GM23248 (cell line): ENCODE measurements at regions not wholly inside any gene's neighbourhood (a gene's known extent, or its start where the extent isn't known, plus 50 kb on each side); places are given as distances from the start of the nearest gene placed in this dataset.

Source experiments
- DNase-seq: peaks from one replicate; pipeline ENCODE4 v3.0.0-alpha.2; 2015
- H2AFZ ChIP-seq: fragments of 200-600 bp; sonication (generic); 2 replicates; pipeline ENCODE4 v1.6.1; 2016; ENCODE audit warnings: antibody characterized with exemption
- H3F3A ChIP-seq: fragments of 200-600 bp; sonication (generic); 2 replicates; pipeline ENCODE4 v1.6.1; 2016; ENCODE audit warnings: mild to moderate bottlenecking, antibody characterized with exemption, mixed run types; ENCODE audit not compliant: insufficient read depth
- H3K27ac ChIP-seq: fragments of 200-600 bp; sonication (generic); 2 replicates; pipeline ENCODE4 v1.5.1; 2016; ENCODE audit warnings: mild to moderate bottlenecking
- H3K27me3 ChIP-seq: fragments of 200-600 bp; sonication (generic); replicated peaks from 2 replicates; pipeline ENCODE4 v1.6.1; 2016; ENCODE audit warnings: mild to moderate bottlenecking; ENCODE audit not compliant: insufficient read depth
- H3K36me3 ChIP-seq: fragments of 200-600 bp; sonication (generic); 2 replicates; pipeline ENCODE4 v1.6.1; 2016; ENCODE audit warnings: low read depth, mild to moderate bottlenecking
- H3K4me1 ChIP-seq: fragments of 200-600 bp; sonication (generic); 2 replicates; pipeline ENCODE4 v1.6.1; 2016; ENCODE audit warnings: mild to moderate bottlenecking; ENCODE audit not compliant: insufficient read depth
- H3K4me2 ChIP-seq: fragments of 200-600 bp; sonication (generic); one replicate; pipeline ENCODE4 v1.6.1; 2016; ENCODE audit warnings: mild to moderate bottlenecking; ENCODE audit not compliant: unreplicated experiment
- H3K4me3 ChIP-seq: fragments of 200-600 bp; sonication (generic); 2 replicates; pipeline ENCODE4 v1.5.1; 2016; ENCODE audit warnings: mild to moderate bottlenecking
- H3K79me2 ChIP-seq: fragments of 200-600 bp; sonication (generic); 2 replicates; pipeline ENCODE4 v1.6.1; 2016; ENCODE audit warnings: mild to moderate bottlenecking; ENCODE audit not compliant: insufficient read depth
- H3K9ac ChIP-seq: fragments of 200-600 bp; sonication (generic); 2 replicates; pipeline ENCODE4 v1.6.1; 2016; ENCODE audit warnings: mild to moderate bottlenecking
- H3K9me2 ChIP-seq: fragments of 200-600 bp; sonication (generic); 2 replicates; pipeline ENCODE4 v1.6.1; 2016; ENCODE audit warnings: mixed run types, mild to moderate bottlenecking, moderate library complexity; ENCODE audit not compliant: insufficient read depth
- H3K9me3 ChIP-seq: fragments of 200-600 bp; sonication (generic); one replicate; pipeline ENCODE4 v1.6.1; 2017; ENCODE audit warnings: low read depth
- H4K20me1 ChIP-seq: fragments of 200-600 bp; sonication (generic); 2 replicates; pipeline ENCODE4 v1.6.0; 2016; ENCODE audit not compliant: insufficient read depth
- EZH2 ChIP-seq: fragments of 200-600 bp; sonication (generic); IDR thresholded peaks from 2 replicates; pipeline ENCODE4 v1.6.1; 2018; ENCODE audit warnings: antibody characterized with exemption, mild to moderate bottlenecking; ENCODE audit not compliant: insufficient read depth, poor library complexity, severe bottlenecking
- EZH2phosphoT487 ChIP-seq: fragments of 200-600 bp; sonication (generic); IDR thresholded peaks from 2 replicates; pipeline ENCODE4 v1.6.1; 2018; ENCODE audit warnings: antibody characterized with exemption, moderate library complexity, mild to moderate bottlenecking, low read depth; ENCODE audit not compliant: insufficient read depth
- WGBS, 2 experiments: methylation state at CpG; one replicate each; pipeline ENCODE4 v1.1.6; 2015 to 2017; ENCODE audit warnings: low lambda C conversion rate in 2 of 2, low coverage in 1 of 2; ENCODE audit errors: missing lambda C conversion rate in 2 of 2; 5-methylcytosine and 5-hydroxymethylcytosine counted together
- in situ Hi-C: fragments of 300-500 bp; cut with MboI; formaldehyde crosslinking; loops from 2 replicates; pipeline ENCODE4 v1.15.0; 2020

GRCh38 chr1:14506471-14507255 lies 91.8 kb upstream of the KAZN start:
- 85 to 87% methylated on average over 11 of the region's 11 CpGs for WGBS, 2 experiments
- no peaks in the 10 kb centered on the region for H4K20me1 ChIP-seq
- in situ Hi-C loops: no loop called here
- no peak overlapping the region for H3K9ac ChIP-seq
- DNase-seq: no peak
- no peak overlapping the region for H3K4me2 ChIP-seq
- no peaks in the 10 kb centered on the region for H3K36me3 ChIP-seq
- no peak overlapping the region for H2AFZ ChIP-seq
- no peak overlapping the region for H3K4me3 ChIP-seq
- no peaks in the 10 kb centered on the region for H3K9me3 ChIP-seq
- TF ChIP-seq EZH2phosphoT487: no peak
- no peak for TF ChIP-seq EZH2
- no peak overlapping the region for H3K27ac ChIP-seq
- H3F3A ChIP-seq: no peaks in the 10 kb centered on the region
- H3K27me3 ChIP-seq: peaks cover 31% of the 10 kb centered on the region
- no peaks in the 10 kb centered on the region for H3K9me2 ChIP-seq
- no peaks in the 10 kb centered on the region for H3K79me2 ChIP-seq
- no peaks in the 10 kb centered on the region for H3K4me1 ChIP-seq

GRCh38 chr1:14507262-14507661 lies 91.2 kb upstream of the KAZN start:
- TF ChIP-seq EZH2phosphoT487 (no peak), EZH2 (no peak)
- H3K4me1 ChIP-seq: no peaks in the 10 kb centered on the region
- H3K27me3 ChIP-seq: peaks cover 25% of the 10 kb centered on the region
- in situ Hi-C loops: no loop called here
- H4K20me1 ChIP-seq: no peaks in the 10 kb centered on the region
- H3K4me2 ChIP-seq: no peak overlapping the region
- H2AFZ ChIP-seq: no peak overlapping the region
- H3F3A ChIP-seq: no peaks in the 10 kb centered on the region
- H3K27ac ChIP-seq: no peak overlapping the region
- H3K36me3 ChIP-seq: no peaks in the 10 kb centered on the region
- H3K4me3 ChIP-seq: no peak overlapping the region
- H3K9me2 ChIP-seq: no peaks in the 10 kb centered on the region
- no peak overlapping the region for H3K9ac ChIP-seq
- H3K79me2 ChIP-seq: no peaks in the 10 kb centered on the region
- 81 to 82% methylated on average over 5 of the region's 5 CpGs for WGBS, 2 experiments
- H3K9me3 ChIP-seq: no peaks in the 10 kb centered on the region
- no peak for DNase-seq

GRCh38 chr1:14508613-14509012 lies 89.9 kb upstream of the KAZN start:
- in situ Hi-C loops: no loop called here
- Histone ChIP-seq H3K4me3 (no peak overlapping the region), H3K9me2 (no peaks in the 10 kb centered on the region), H3K27me3 (peaks cover 19% of the 10 kb centered on the region), H3K27ac (no peak overlapping the region), H3K36me3 (no peaks in the 10 kb centered on the region), H3K4me2 (no peak overlapping the region), H4K20me1 (no peaks in the 10 kb centered on the region), H2AFZ (no peak overlapping the region), H3K9ac (no peak overlapping the region), H3K9me3 (no peaks in the 10 kb centered on the region), H3F3A (no peaks in the 10 kb centered on the region), H3K79me2 (no peaks in the 10 kb centered on the region), H3K4me1 (no peaks in the 10 kb centered on the region)
- TF ChIP-seq EZH2phosphoT487: no peak
- no peak for DNase-seq
- 83 to 89% methylated on average over 6 of the region's 6 CpGs for WGBS, 2 experiments

- TF ChIP-seq EZH2phosphoT487 (no peak), EZH2 (no peak)
- Histone ChIP-seq H3K9ac (no peak overlapping the region), H3K27ac (no peak overlapping the region), H3K9me3 (no peaks in the 10 kb centered on the region), H3K36me3 (no peaks in the 10 kb centered on the region), H3K27me3 (peaks cover 3% of the 10 kb centered on the region; the same call in 1 of the 2 replicates), H2AFZ (no peak overlapping the region), H3K4me3 (no peak overlapping the region), H3F3A (peaks cover under 1% of the 10 kb centered on the region; the same call in 1 of the 2 replicates), H4K20me1 (no peaks in the 10 kb centered on the region), H3K9me2 (no peaks in the 10 kb centered on the region), H3K4me1 (no peaks in the 10 kb centered on the region), H3K79me2 (no peaks in the 10 kb centered on the region), H3K4me2 (no peak overlapping the region)
- in situ Hi-C loops: no loop called here
- WGBS, 2 experiments: 58 to 61% methylated on average over 2 of the region's 2 CpGs
- DNase-seq: no peak
Measured at GRCh38 chr1:14511166-14511680, 87.3 kb upstream of the KAZN start.
